H54 (cell line): ENCODE measurements at regions not wholly inside any gene's neighbourhood (a gene's known extent, or its start where the extent isn't known, plus 50 kb on each side); places are given as distances from the start of the nearest gene placed in this dataset.
"Not testable (repeated sequence)": the region's sequence is repeated elsewhere in the genome, so short reads cannot be mapped to it uniquely, and the experiment has no call there.

Experiments used
- DNase-seq: peaks from one replicate; pipeline ENCODE4 v3.0.0; 2011; ENCODE audit warnings: low spot score, mixed read lengths; ENCODE audit not compliant: insufficient read length
- FAIRE-seq: peaks from 3 replicates; lab custom pipeline; 2011; peaks lifted over from hg19 to GRCh38; lab: Jason Lieb, UNC
- POLR2A ChIP-seq: IDR thresholded peaks from 2 replicates; pipeline ENCODE4 v1.6.1; 2011; ENCODE audit warnings: low read depth, mild to moderate bottlenecking, low read length

DNA sequence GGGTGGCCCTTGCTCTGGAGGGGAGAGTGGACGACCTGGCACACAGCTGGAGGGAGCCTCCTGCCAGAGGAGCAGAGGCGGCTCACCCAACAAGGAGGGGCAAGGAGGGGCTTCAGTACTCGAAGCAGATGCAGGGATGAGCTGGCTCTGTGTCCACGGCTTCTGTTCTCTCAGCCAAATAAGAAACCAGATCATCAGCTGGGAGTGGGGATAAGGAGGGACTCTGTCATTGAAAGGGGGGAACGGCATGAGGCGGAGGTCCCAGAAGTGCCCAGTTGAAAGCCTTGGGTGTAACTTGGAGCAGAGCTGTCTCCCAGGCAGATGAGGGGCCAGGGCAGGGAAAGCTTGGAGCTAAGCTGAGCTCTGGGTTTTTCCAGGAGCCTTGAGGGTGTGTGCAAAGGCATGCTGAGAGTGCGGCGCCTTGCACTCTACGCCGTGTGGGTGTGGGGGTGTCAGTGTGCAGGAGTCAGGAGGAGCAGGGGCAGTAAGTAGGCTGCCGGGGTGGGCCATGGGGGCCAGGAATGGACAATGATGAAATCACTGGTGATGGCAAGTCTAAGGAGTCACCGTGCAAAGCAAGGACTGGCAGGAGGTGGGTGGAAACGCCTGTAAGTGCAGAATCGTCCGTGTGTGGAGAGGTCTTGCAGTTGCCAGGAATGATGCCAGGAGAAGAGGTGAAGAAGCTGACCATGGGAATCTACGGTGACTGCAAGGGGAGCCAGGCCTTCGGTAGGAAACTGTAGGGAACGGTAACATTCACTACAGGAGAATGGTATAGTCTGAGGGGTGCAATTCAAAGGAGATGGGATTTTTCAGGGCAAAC lies 85.4 kb upstream of the FOXQ1 start:
- DNase-seq (no peak), FAIRE-seq (no peak)
- TF ChIP-seq POLR2A: no peak

DNA sequence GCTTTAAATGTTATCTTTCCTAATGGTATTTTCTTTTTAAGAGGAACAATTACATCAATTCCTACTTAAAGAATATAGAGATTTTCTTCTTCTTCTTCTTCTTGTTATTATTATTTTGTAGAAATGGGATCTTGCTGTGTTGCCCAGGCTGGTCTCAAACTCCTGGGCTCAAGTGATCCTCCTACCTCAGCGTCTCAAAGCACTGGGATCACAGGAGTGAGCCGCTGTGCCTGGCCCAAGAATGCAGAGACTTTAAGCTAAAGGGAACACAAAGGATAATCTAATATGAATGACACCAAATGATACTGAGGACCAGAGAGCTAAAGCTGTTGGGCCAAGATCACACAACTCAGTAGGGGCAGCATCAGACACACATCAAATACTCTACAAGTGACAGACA lies 87.4 kb upstream of the FOXQ1 start:
- TF ChIP-seq POLR2A: no peak
- DNase-seq (no peak), FAIRE-seq (no peak)

DNA sequence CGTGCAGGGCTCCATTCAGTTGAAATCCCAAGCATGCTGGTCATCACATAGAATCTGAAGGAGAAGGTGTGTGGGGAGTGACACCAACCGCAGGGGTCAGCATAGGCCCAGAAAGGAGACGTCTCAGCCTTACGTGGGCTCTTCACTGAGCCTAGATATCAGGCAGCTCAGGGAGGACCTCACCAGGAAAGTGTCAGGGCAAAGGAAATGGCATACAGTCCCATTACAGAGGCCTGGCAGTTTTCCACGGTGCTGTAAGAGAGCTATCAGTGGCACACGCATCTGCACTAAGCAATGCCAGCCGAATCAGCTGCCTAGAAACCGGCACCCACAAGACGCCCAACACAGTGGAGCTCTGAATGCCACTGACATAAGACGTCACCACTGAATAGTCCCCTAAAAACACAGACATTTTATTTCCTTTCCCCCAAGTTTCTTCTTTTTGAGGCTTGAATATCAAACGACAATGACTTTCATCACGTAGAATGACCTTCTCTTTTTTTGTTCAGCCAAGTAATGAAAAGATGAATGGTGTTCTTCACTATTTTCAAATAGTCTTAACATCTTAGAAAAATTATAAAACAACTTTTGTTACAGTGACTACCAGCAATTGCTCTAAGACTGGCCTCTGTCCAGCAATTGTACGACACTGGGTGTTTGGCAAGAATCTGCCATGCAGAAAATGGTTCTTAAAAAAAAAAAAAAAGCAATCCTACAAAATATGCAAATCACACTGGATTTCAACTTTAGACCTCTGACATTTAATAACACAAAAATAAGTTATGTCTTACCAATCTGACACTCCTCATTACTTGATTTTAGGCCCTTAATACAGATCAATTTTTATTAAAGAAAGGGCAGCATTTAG lies 88.9 kb upstream of the FOXQ1 start:
- no peak for FAIRE-seq
- DNase-seq: no peak
- no peak for TF ChIP-seq POLR2A

DNA sequence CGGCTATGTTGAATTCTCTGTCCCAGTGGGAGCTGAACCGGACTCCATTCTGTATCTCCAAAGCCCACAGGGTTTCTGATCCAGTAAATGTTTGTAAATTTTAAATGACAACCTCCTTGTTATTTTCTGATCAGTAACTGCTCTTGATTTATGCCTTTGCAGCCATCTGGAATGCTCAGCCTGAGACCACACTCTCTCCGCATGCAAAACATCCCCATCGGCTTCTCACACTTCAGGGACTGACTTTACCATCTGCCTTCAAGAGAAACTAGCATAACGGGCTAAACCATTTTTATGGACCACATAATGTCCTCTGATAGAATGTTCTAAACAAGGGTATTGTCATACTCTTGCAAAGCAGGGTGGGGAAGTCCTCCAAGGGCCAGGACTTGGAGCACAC lies 94.5 kb upstream of the FOXQ1 start:
- FAIRE-seq (no peak), DNase-seq (no peak)
- TF ChIP-seq POLR2A: no peak

DNA sequence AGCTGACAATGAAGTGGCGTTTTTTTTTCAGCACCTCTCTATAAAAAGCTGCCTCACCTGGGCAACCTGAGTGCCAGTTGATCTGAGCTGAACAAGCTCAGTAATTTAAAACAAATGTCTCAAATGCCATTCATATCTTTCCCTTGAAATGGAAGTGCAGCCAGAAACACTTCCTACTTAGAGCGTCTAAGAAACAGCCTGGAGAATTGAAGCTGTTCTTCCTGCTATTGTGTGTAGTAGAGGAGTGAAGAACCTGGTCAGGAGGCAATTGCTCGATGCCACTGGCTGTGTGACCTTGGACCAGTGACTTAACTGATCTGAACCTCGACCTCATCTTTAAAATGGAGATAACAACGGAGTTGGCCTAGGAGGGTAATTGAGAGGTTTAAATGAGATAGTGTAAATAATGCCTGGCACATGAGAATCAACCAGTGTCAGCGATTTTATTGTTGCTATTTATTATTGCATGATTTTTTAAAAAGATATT lies 95.4 kb upstream of the FOXQ1 start:
- FAIRE-seq (no peak), DNase-seq (no peak)
- TF ChIP-seq POLR2A: no peak

DNA sequence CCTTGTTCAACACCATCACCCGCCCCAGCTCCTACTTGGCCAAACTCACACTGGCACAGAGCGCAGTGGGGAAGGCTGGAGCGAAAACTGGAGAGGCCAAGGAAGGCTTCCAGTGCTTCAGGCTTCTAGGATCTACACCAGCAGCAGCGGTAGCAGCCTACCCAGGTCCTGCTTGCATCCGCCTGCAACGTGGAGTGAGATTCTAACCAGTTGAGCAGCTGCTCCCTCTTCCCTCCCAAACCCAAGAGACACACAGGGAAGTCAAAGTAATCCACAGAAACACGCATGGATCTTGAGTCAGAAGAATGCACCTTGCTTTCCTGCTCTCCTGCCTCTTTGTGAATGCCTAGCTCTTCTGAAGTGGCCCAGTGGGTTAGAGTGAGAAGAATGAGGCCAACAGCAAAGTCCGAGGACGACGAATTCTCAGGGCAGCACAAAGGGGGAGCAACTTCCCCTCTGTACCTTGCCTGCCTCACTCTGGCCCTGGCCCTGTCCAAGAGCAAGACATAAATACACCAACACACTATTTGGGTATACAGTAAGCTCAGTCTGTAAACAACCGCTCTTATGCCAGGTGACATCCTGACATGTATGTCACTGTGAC lies 95.9 kb upstream of the FOXQ1 start:
- no peak for TF ChIP-seq POLR2A
- DNase-seq (no peak), FAIRE-seq (no peak)

DNA sequence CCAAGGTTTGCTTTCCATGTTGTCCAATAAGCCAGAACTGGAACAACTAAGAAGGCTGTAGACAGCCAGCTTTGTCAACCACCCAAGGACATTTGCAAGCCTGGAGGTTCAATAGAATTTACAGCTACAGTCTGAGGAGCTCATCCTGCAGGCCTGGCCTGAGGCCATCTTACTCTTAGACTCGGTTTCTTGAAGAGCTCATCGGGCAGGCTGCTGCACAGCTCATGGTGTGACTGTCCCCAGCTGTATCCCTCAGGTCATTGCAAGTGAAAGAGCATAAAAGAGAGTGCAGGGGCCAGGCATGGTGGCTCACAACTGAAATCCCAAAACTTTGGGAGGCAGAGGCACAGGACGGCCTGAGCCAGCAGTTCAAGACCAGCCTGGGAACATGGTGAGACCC lies 96.9 kb upstream of the FOXQ1 start:
- no peak for TF ChIP-seq POLR2A
- no peak for DNase-seq

DNA sequence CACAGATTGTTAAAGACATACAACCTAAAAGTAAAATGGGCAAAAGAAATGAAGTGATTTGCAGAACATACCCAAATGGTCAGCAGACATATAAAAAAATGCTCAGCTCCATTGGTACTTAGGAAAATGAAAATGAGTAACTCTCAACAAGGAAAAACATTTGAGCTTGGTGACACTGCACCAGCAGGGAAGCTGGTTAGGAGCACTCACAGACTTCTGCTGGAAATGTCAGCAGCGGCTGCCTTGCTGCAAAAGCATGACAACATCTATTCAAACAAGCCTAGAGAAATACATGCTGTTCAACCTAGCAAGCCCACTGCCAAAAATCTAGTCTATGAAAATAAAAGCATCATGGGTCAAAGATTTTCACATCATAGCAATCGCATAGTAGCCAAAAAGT lies 99.0 kb upstream of the FOXQ1 start:
- no peak for FAIRE-seq
- no peak for DNase-seq
- no peak for TF ChIP-seq POLR2A

More for the DNA sequence above, 96.9 kb upstream of the FOXQ1 start:
- no peak for FAIRE-seq

DNA sequence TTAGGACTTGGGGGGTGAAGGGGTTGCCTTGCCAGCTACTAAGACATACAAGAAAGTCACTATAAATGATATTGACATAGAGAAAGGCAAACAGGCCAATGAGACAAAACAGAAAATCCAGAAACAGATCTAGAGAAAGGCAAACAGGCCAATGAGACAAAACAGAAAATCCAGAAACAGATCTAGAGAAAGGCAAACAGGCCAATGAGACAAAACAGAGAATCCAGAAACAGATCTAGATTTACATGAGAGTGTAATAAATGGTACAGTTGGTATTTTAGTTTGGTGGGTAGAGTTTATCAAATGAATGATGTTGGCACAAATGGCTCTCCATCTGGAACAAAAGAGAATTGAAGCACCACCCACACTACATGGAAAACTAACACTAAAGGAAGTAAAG lies 99.8 kb upstream of the FOXQ1 start:
- not testable (repeated sequence) for FAIRE-seq, DNase-seq

DNA sequence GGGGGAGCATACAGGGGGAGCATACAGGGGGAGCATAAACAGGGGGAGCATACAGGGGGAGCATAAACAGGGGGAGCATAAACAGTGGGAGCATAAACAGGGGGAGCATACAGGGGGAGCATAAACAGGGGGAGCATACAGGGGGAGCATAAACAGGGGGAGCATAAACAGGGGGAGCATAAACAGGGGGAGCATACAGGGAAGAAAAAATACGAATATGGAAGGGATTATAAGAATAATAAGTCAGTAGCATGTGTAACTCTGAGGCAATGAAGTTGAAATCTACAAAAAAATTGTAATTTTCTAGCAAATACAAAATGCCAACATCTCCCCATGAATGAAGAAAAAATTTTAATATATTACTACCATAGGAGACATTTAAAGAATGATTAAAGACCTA lies 101.3 kb upstream of the FOXQ1 start:
- DNase-seq, FAIRE-seq: not testable (repeated sequence)

DNA sequence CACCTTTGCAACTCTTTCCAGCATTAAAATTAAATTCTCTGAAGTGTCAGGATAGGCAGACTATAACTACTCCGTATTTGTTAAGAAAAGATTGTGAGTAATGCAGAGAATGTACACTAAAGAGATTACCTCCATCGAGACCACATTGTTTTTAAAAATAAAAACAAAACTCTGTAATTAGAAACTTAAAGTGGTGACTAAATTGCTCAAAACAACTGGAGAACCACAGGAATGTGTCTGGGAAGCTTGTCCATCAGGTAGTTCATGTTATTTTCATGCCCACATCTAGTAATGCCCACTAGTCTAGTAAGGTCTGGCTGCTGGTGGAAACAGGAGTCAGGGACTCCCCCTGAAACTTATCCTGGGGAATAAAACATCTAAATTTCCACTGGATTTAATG lies 103.0 kb upstream of the FOXQ1 start:
- FAIRE-seq (no peak), DNase-seq (no peak)
- TF ChIP-seq POLR2A: no peak

DNA sequence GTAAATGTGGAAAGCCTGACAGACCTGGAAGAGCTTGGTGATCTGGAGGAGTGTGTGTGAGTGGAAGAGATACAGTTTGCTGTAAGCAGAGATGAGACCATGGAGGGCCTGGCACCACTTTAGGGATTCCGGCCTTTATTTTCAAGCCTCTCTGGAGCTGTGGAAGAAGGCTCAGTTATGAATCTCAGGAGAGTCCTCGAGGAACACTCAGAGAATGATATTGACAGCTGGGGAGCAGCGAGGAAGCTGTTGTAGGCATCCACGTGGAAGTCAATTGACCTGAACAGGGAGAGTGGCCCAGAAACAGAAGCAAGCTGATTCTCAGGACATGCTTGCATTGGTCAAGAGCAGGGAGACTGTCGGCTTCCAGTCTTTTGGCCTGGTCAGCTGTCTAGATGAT lies 108.4 kb upstream of the FOXQ1 start:
- no peak for TF ChIP-seq POLR2A
- no peak for DNase-seq
- FAIRE-seq: no peak

DNA sequence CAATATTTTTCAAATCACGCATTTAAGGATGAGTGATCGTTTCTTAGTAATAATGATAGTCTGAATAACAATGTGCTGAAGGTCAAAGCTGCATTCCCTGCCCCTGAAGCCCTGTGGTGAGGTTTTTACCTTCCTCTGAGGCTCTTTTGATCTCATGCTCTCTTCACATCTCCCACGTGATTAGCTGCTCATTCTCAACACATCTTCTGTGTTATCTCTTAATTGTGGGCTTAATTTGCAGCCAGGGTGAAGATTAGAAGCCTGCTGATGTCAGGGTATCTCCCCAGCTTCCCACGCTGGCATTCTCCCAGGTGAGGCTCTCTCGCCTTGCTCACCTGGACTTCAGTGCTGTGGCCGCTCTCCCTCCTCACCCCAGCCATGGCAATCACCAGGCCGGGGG lies 109.7 kb upstream of the FOXQ1 start:
- TF ChIP-seq POLR2A: no peak
- no peak for FAIRE-seq
- DNase-seq: no peak
